Stimulated activated naive CD8-positive, alpha-beta T cell treated with anti-CD3 and anti-CD28 coated beads, Interleukin-15, amount 100 ng/mL, for 72 hours (primary cell): ENCODE measurements at regions not wholly inside any gene's neighbourhood (a gene's known extent, or its start where the extent isn't known, plus 50 kb on each side); places are given as distances from the start of the nearest gene placed in this dataset.

Source experiments
- ATAC-seq: fragments of 150-1000 bp; cut with Tn5 transposase; 2 replicates; pipeline ENCODE4 v1.10.0; 2021; ENCODE audit warnings: mild to moderate bottlenecking, moderate library complexity
- DNase-seq, 2 donors: peaks; one replicate each; pipeline ENCODE4 v3.0.0; 2021 to 2022
- H3K27ac Mint-ChIP-seq, 2 donors: one replicate each; pipeline ENCODE4 v1.8.0; 2022; ENCODE audit warnings: mild to moderate bottlenecking in 2 of 2, mixed read lengths in 2 of 2, moderate library complexity in 2 of 2
- H3K27me3 Mint-ChIP-seq: one replicate; pipeline ENCODE4 v1.8.0; 2022; ENCODE audit warnings: mixed read lengths
- H3K4me1 Mint-ChIP-seq: one replicate; pipeline ENCODE4 v1.8.0; 2022; ENCODE audit warnings: mild to moderate bottlenecking, mixed read lengths
- H3K4me3 Mint-ChIP-seq, 2 donors: one replicate each; pipeline ENCODE4 v1.8.0; 2022; ENCODE audit warnings: mild to moderate bottlenecking in 2 of 2, mixed read lengths in 2 of 2, moderate library complexity in 1 of 2
- H3K9me3 Mint-ChIP-seq, 2 donors: one replicate each; pipeline ENCODE4 v1.8.0; 2022; ENCODE audit warnings: mixed read lengths in 2 of 2

- Mint-ChIP-seq H3K9me3 (no peaks in the 10 kb centered on the region), H3K27me3 (no peaks in the 10 kb centered on the region)
- no peak for ATAC-seq
Measured at GRCh38 chr13:74674720-74675119, 540.5 kb upstream of the KLF12 start.

DNA sequence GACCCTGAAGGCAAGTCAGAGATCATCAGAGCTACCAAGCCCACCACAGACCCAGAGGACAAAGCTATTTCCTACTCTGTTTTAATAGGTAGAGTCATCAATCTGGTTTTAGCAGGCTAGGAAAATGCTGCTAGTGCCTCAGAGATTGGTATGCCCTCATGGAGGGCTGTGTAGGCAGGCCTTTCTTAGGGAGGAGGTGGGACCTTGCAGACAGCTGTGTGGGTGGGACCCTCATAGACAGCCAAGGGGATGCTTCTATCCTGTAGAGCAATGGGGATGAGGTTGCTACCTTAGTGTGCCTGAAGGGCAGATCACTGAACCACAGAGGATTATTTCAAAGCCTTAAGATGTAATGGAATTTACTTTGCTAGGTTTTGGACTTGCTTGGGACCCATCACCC, 534.9 kb upstream of the KLF12 start:
- ATAC-seq (no peak), DNase-seq (no peak)
- H3K9me3 Mint-ChIP-seq: no peaks in the 10 kb centered on the region
- H3K27me3 Mint-ChIP-seq: no peaks in the 10 kb centered on the region
- H3K4me3 Mint-ChIP-seq: no peak overlapping the region
- no peak overlapping the region for H3K27ac Mint-ChIP-seq
- H3K4me1 Mint-ChIP-seq: no peaks in the 10 kb centered on the region

More at GRCh38 chr13:74674720-74675119, 540.5 kb upstream of the KLF12 start:
- no peaks in the 10 kb centered on the region for H3K4me1 Mint-ChIP-seq
- H3K4me3 Mint-ChIP-seq: no peak overlapping the region
- no peak overlapping the region for H3K27ac Mint-ChIP-seq
- DNase-seq: no peak

- Mint-ChIP-seq H3K27me3 (no peaks in the 10 kb centered on the region), H3K4me1 (no peaks in the 10 kb centered on the region), H3K4me3 (no peak overlapping the region), H3K9me3 (no peaks in the 10 kb centered on the region), H3K27ac (no peak overlapping the region)
- ATAC-seq (no peak), DNase-seq (no peak)
Measured at GRCh38 chr13:74667656-74668203, 533.5 kb upstream of the KLF12 start.

DNA sequence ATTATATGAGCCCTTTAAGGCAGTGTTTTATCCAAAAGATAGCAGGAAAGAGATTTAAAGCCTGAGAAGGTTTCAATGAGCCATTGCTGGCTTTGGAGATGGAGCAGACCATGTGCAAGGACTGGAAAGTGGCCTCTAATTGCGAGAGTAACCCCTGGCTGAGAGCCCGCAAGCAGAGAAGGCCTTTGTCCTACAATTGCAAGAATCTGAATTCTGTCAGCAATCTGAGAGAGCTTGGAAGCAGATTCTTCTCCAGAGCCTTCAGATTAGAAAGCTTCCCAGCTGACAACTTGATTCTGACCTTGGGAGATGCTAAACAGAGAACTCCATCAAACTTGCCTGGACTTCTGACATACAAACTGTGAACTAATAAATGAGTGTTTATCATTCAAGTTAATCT, 528.7 kb upstream of the KLF12 start:
- Mint-ChIP-seq H3K9me3 (no peaks in the 10 kb centered on the region), H3K4me1 (no peaks in the 10 kb centered on the region), H3K27ac (no peak overlapping the region), H3K4me3 (no peak overlapping the region), H3K27me3 (no peaks in the 10 kb centered on the region)
- ATAC-seq: no peak
- no peak for DNase-seq

- no peaks in the 10 kb centered on the region for H3K9me3 Mint-ChIP-seq
- no peak overlapping the region for H3K4me3 Mint-ChIP-seq
- H3K27ac Mint-ChIP-seq: no peak overlapping the region
- no peaks in the 10 kb centered on the region for H3K27me3 Mint-ChIP-seq
- DNase-seq (no peak), ATAC-seq (no peak)
- no peaks in the 10 kb centered on the region for H3K4me1 Mint-ChIP-seq
Measured at GRCh38 chr13:74661851-74662250, 527.6 kb upstream of the KLF12 start.

GRCh38 chr13:74657765-74658164, 523.6 kb upstream of the KLF12 start:
- no peaks in the 10 kb centered on the region for H3K27me3 Mint-ChIP-seq
- ATAC-seq (no peak), DNase-seq (no peak)
- H3K4me1 Mint-ChIP-seq: no peaks in the 10 kb centered on the region
- H3K9me3 Mint-ChIP-seq: no peaks in the 10 kb centered on the region
- no peak overlapping the region for H3K4me3 Mint-ChIP-seq
- H3K27ac Mint-ChIP-seq: no peak overlapping the region

- H3K27ac Mint-ChIP-seq: no peak overlapping the region
- ATAC-seq (no peak), DNase-seq (no peak)
- no peaks in the 10 kb centered on the region for H3K4me1 Mint-ChIP-seq
- no peaks in the 10 kb centered on the region for H3K27me3 Mint-ChIP-seq
- no peak overlapping the region for H3K4me3 Mint-ChIP-seq
- H3K9me3 Mint-ChIP-seq: no peaks in the 10 kb centered on the region
Measured at GRCh38 chr13:74651121-74651520, 516.9 kb upstream of the KLF12 start.

GRCh38 chr13:74647991-74648390, 513.8 kb upstream of the KLF12 start:
- ATAC-seq (no peak), DNase-seq (no peak)
- Mint-ChIP-seq H3K4me1 (no peaks in the 10 kb centered on the region), H3K4me3 (no peak overlapping the region), H3K9me3 (no peaks in the 10 kb centered on the region), H3K27ac (no peak overlapping the region), H3K27me3 (no peaks in the 10 kb centered on the region)

GRCh38 chr13:74647211-74647610, 513.0 kb upstream of the KLF12 start:
- Mint-ChIP-seq H3K27ac (no peak overlapping the region), H3K4me3 (no peak overlapping the region), H3K4me1 (no peaks in the 10 kb centered on the region), H3K9me3 (no peaks in the 10 kb centered on the region), H3K27me3 (no peaks in the 10 kb centered on the region)
- DNase-seq: no peak
- ATAC-seq: no peak

- DNase-seq (no peak), ATAC-seq (no peak)
- H3K27ac Mint-ChIP-seq: no peak overlapping the region
- no peaks in the 10 kb centered on the region for H3K27me3 Mint-ChIP-seq
- H3K9me3 Mint-ChIP-seq: no peaks in the 10 kb centered on the region
- H3K4me3 Mint-ChIP-seq: no peak overlapping the region
- H3K4me1 Mint-ChIP-seq: no peaks in the 10 kb centered on the region
Measured at GRCh38 chr13:74646091-74646490, 511.9 kb upstream of the KLF12 start.

- H3K27me3 Mint-ChIP-seq: no peaks in the 10 kb centered on the region
- H3K9me3 Mint-ChIP-seq: no peaks in the 10 kb centered on the region
- H3K4me1 Mint-ChIP-seq: no peaks in the 10 kb centered on the region
- no peak overlapping the region for H3K4me3 Mint-ChIP-seq
- no peak for ATAC-seq
- H3K27ac Mint-ChIP-seq: no peak overlapping the region
- DNase-seq: no peak
Measured at GRCh38 chr13:74645586-74645985, 511.4 kb upstream of the KLF12 start.

- no peak for DNase-seq
- no peak for ATAC-seq
- H3K27ac Mint-ChIP-seq: no peak overlapping the region
- H3K4me1 Mint-ChIP-seq: no peaks in the 10 kb centered on the region
- H3K4me3 Mint-ChIP-seq: no peak overlapping the region
- no peaks in the 10 kb centered on the region for H3K27me3 Mint-ChIP-seq
- no peaks in the 10 kb centered on the region for H3K9me3 Mint-ChIP-seq
Measured at GRCh38 chr13:74644229-74644628, 510.0 kb upstream of the KLF12 start.

DNA sequence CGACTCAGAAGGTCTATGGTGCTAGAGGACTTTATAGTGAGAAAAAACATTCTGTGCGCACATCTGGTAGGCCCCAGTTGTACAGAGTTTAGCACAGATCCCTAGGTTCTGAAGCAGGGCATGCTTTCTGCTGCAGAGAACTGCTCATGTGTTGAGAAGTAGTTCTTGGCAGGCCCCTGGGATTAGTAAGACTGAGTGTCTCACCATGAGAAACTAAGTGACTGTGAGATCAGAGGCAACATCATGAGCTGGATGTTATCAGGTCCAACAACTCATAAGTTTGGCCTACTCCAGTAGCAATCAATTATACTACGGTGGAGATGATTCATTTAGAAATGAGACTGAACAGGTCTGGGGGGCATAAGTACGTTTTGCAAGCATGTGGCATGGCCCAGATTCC, 507.4 kb upstream of the KLF12 start:
- Mint-ChIP-seq H3K4me1 (no peaks in the 10 kb centered on the region), H3K27me3 (no peaks in the 10 kb centered on the region), H3K27ac (no peak overlapping the region), H3K9me3 (no peaks in the 10 kb centered on the region), H3K4me3 (no peak overlapping the region)
- DNase-seq (no peak), ATAC-seq (no peak)

DNA sequence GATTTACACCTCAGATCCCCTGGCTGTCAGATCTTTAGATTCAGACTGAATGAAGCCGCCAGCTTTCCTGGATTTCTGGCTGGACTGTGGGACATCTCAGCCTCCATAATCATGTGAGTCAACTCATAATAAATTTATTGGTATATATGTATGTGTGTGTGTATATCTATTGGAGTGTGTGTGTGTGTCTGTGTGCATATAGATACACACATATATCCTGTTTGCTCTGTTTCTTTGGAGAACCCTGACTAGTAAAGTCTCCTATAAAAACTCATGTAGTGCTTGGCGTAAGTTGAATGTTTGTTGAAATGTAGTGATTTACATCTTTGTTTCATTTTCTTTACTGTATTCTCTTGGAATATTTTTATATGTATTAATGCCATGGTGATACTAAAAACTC, 499.5 kb upstream of the KLF12 start:
- H3K27ac Mint-ChIP-seq: no peak overlapping the region
- DNase-seq (no peak), ATAC-seq (no peak)
- H3K4me1 Mint-ChIP-seq: no peaks in the 10 kb centered on the region
- no peaks in the 10 kb centered on the region for H3K27me3 Mint-ChIP-seq
- H3K4me3 Mint-ChIP-seq: no peak overlapping the region
- peaks cover 13 to 16% of the 10 kb centered on the region in 2 donors for H3K9me3 Mint-ChIP-seq

GRCh38 chr13:74629985-74630384, 495.8 kb upstream of the KLF12 start:
- no peak for ATAC-seq
- Mint-ChIP-seq H3K9me3 (peaks cover 20 to 23% of the 10 kb centered on the region in 2 donors), H3K4me1 (no peaks in the 10 kb centered on the region), H3K27me3 (peaks cover 7% of the 10 kb centered on the region), H3K27ac (no peak overlapping the region), H3K4me3 (no peak overlapping the region)
- DNase-seq: no peak

- Mint-ChIP-seq H3K9me3 (peaks cover 20 to 23% of the 10 kb centered on the region in 2 donors), H3K27me3 (peaks cover 7% of the 10 kb centered on the region), H3K4me1 (no peaks in the 10 kb centered on the region), H3K27ac (no peak overlapping the region), H3K4me3 (no peak overlapping the region)
- DNase-seq (no peak), ATAC-seq (no peak)
Measured at GRCh38 chr13:74625541-74625940, 491.3 kb upstream of the KLF12 start.

- Mint-ChIP-seq H3K4me1 (no peaks in the 10 kb centered on the region), H3K27ac (no peak overlapping the region), H3K9me3 (peaks cover 5 to 11% of the 10 kb centered on the region in 2 donors), H3K4me3 (no peak overlapping the region), H3K27me3 (peaks cover 7% of the 10 kb centered on the region)
- ATAC-seq (no peak), DNase-seq (no peak)
Measured at GRCh38 chr13:74623761-74624160, 489.6 kb upstream of the KLF12 start.
